Urinary bladder (tissue), 3 donors: ENCODE measurements at regions not wholly inside any gene's neighbourhood (a gene's known extent, or its start where the extent isn't known, plus 50 kb on each side); places are given as distances from the start of the nearest gene placed in this dataset.
"Not testable (repeated sequence)": the region's sequence is repeated elsewhere in the genome, so short reads cannot be mapped to it uniquely, and the experiment has no call there.

ENCODE experiments used
- DNase-seq: peaks from one replicate; pipeline ENCODE4 v3.0.0-alpha.2; 2015; ENCODE audit errors: extremely low spot score
- H3K27ac ChIP-seq: one replicate; pipeline ENCODE4 v1.5.1; 2013; ENCODE audit warnings: low read depth, mild to moderate bottlenecking, moderate library complexity
- H3K36me3 ChIP-seq: one replicate; pipeline ENCODE4 v1.6.1; 2013; ENCODE audit warnings: mild to moderate bottlenecking, moderate library complexity; ENCODE audit not compliant: insufficient read depth
- H3K4me1 ChIP-seq: one replicate; pipeline ENCODE4 v1.6.1; 2013; ENCODE audit warnings: mild to moderate bottlenecking, moderate library complexity; ENCODE audit not compliant: insufficient read depth
- H3K4me3 ChIP-seq: one replicate; pipeline ENCODE4 v1.5.1; 2013; ENCODE audit warnings: low read depth, low read length
- WGBS: extraction: QIAGEN DNeasy Blood & Tissue Kit; methylation state at CpG from one replicate; pipeline ENCODE4 v1.1.7; 2013; 5-methylcytosine and 5-hydroxymethylcytosine counted together
- donor health status: healthy with polysubstance abuse.
- donor health status: healthy.

- 42% methylated on average over 17 of the region's 17 CpGs for WGBS
- Histone ChIP-seq H3K36me3 (no peaks in the 10 kb centered on the region), H3K27ac (no peak overlapping the region), H3K4me3 (no peak overlapping the region), H3K4me1 (no peaks in the 10 kb centered on the region)
- no peak for DNase-seq
Measured at GRCh38 chr5:176134529-176135223, 103.5 kb upstream of the SIMC1 start.

DNA sequence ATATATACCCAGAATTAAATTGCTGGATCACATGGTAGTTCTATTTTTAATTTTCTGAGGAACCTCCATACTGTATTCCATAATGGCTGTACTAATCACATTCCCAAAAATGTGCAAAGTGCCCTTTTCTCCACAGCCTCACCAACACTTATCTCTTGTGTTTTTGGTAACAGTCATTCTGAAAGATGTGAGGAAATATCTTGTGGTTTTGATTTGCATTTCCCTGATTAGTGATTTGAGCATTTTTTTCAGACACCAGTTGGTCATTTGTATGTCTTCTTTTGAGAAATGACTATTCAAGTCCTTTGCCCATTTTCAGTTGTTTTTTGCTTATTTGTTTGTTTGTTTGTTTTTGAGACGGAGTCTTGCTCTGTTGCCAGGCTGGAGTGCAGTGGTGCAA, 98.1 kb upstream of the SIMC1 start:
- WGBS: 91% methylated on average over 1 of the region's 1 CpG
- not testable (repeated sequence) for DNase-seq, H3K36me3 ChIP-seq, H3K4me1 ChIP-seq, H3K27ac ChIP-seq, H3K4me3 ChIP-seq

- no peak for DNase-seq
- no peaks in the 10 kb centered on the region for H3K36me3 ChIP-seq
- WGBS: 80% methylated on average over 2 of the region's 2 CpGs
- no peak overlapping the region for H3K27ac ChIP-seq
- no peaks in the 10 kb centered on the region for H3K4me1 ChIP-seq
- no peak overlapping the region for H3K4me3 ChIP-seq
Measured at GRCh38 chr5:176144508-176144907, 93.7 kb upstream of the SIMC1 start.

- not testable (repeated sequence) for H3K4me1 ChIP-seq, H3K27ac ChIP-seq, DNase-seq, H3K36me3 ChIP-seq, H3K4me3 ChIP-seq
- 95% methylated on average over 3 of the region's 3 CpGs for WGBS
Measured at GRCh38 chr5:176149948-176150347, 88.3 kb upstream of the SIMC1 start.

DNA sequence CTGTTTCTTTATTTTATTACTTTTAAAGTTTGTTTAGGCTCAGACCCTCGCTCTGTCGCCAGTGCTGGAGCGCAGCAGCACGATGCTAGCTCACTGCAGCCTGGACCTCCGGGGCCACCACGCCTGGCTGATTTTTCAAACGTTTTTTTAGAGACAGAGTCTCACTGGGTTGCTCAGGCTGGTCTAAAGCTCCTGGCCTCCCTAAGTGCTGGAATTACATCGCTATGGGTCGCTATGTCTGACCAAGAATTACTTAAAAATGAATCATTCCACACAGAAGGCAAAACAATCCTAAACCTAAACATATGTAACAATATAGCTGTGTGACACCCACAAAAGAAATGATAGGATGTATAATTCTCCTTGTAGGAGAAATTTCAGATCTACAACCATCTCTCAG, 86.9 kb upstream of the SIMC1 start:
- DNase-seq: no peak
- whole genome bisulfite sequencing: 77% methylated on average over 9 of the region's 9 CpGs
- H3K4me3 ChIP-seq: no peak overlapping the region
- H3K27ac ChIP-seq: no peak overlapping the region
- H3K4me1 ChIP-seq: no peaks in the 10 kb centered on the region
- no peaks in the 10 kb centered on the region for H3K36me3 ChIP-seq

- H3K36me3 ChIP-seq: no peaks in the 10 kb centered on the region
- no peak overlapping the region for H3K4me3 ChIP-seq
- no peak for DNase-seq
- WGBS: 61% methylated on average over 13 of the region's 13 CpGs
- no peaks in the 10 kb centered on the region for H3K4me1 ChIP-seq
- no peak overlapping the region for H3K27ac ChIP-seq
Measured at GRCh38 chr5:176152191-176152929, 85.9 kb upstream of the SIMC1 start.

DNA sequence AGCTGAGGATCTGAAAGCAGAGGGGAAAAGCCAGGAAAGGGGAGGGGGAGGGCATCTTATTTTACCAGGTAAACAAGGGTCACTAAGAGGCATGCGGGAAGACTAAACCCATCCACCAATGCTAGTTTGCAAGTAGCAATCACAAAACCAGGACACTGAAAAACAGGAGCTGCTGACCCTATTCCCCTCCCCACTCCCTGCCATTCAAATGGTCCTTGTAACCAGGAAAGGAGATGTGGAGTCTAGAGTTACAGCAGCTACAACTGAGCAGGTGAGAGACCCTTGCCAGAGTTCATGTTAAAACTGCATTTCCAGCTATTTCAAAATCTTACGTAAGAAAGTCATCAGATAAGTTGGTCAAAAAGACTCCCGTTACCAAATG, 85.3 kb upstream of the SIMC1 start:
- no peak overlapping the region for H3K4me3 ChIP-seq
- H3K27ac ChIP-seq: no peak overlapping the region
- no peak for DNase-seq
- no peaks in the 10 kb centered on the region for H3K36me3 ChIP-seq
- 89% methylated on average over 3 of the region's 3 CpGs for whole genome bisulfite sequencing
- H3K4me1 ChIP-seq: no peaks in the 10 kb centered on the region

- Histone ChIP-seq H3K4me1 (no peaks in the 10 kb centered on the region), H3K4me3 (no peak overlapping the region), H3K27ac (no peak overlapping the region), H3K36me3 (no peaks in the 10 kb centered on the region)
- WGBS: 43% methylated on average over 10 of the region's 10 CpGs
- no peak for DNase-seq
Measured at GRCh38 chr5:176153741-176154140, 84.5 kb upstream of the SIMC1 start.

GRCh38 chr5:176154821-176155220, 83.4 kb upstream of the SIMC1 start:
- DNase-seq: no peak
- Histone ChIP-seq H3K4me3 (no peak overlapping the region), H3K4me1 (no peaks in the 10 kb centered on the region), H3K36me3 (no peaks in the 10 kb centered on the region), H3K27ac (no peak overlapping the region)
- WGBS: 96% methylated on average over 11 of the region's 11 CpGs

- no peak for DNase-seq
- H3K4me3 ChIP-seq: no peak overlapping the region
- H3K4me1 ChIP-seq: no peaks in the 10 kb centered on the region
- WGBS: 61% methylated on average over 14 of the region's 14 CpGs
- no peaks in the 10 kb centered on the region for H3K36me3 ChIP-seq
- H3K27ac ChIP-seq: no peak overlapping the region
Measured at GRCh38 chr5:176155922-176156359, 82.3 kb upstream of the SIMC1 start.

DNA sequence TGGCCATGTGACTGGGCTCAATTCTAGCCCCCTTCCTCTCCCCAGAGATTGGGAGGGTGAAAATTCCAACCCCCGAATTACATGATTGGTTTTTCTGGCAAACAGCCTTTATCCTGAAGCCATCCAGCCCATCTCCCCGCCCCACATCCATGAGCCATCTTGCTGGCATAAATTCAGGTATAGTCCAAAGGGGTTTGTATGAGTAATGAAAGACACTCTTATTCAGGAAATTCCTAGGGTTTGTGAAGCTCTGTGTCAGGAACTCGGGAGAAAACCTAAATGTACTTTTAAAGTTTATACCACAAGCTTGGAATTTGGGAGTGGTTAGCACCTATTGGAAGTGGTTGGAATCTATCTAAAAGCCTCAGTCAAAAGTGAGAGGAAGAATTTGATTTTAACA, 80.6 kb upstream of the SIMC1 start:
- WGBS: 71% methylated on average over 3 of the region's 3 CpGs
- Histone ChIP-seq H3K4me1 (no peaks in the 10 kb centered on the region), H3K36me3 (no peaks in the 10 kb centered on the region), H3K4me3 (no peak overlapping the region), H3K27ac (no peak overlapping the region)
- DNase-seq: no peak

DNA sequence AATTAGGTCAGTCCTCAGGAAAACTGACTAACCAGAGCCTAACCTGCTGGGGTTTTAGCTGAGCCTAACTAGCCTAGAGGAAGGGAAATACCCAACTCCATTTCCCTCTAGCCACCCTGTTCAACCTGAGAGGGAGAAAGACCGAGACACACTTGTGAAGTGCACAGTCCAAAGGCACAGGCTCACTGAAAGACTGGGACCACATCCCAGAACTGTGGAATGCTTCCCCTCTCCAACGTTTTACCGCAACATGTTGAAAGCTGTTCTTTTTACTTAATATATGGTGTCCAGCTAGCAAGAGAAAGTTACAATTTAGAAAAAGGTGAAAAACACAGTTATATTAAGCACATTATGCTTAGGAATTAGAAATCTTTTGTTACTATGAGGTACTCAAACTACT, 76.8 kb upstream of the SIMC1 start:
- Histone ChIP-seq H3K4me1 (no peaks in the 10 kb centered on the region), H3K27ac (no peak overlapping the region), H3K4me3 (no peak overlapping the region), H3K36me3 (no peaks in the 10 kb centered on the region)
- 82% methylated on average over 3 of the region's 3 CpGs for WGBS
- DNase-seq: no peak

DNA sequence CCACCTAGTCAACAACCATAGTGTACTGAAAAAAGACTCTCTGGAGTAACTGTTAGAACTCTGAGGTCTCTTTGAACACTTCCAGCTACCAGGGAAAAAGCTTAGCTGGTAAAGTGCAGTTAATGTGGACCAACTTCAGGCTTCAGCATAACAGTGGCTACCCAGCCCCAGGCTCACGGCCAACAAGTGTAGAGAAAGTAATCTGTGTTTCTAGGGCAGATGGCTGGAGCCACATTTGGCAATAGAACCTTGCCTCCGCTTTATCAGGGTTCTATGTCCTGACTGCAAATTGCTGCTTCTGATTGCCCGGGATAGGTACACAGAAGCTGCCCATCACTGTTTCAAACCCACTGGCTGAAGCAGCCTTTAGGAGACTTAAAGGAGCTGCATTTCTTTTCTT, 76.0 kb upstream of the SIMC1 start:
- no peak overlapping the region for H3K27ac ChIP-seq
- H3K36me3 ChIP-seq: no peaks in the 10 kb centered on the region
- H3K4me3 ChIP-seq: no peak overlapping the region
- H3K4me1 ChIP-seq: no peaks in the 10 kb centered on the region
- no peak for DNase-seq
- 37% methylated on average over 3 of the region's 3 CpGs for WGBS

DNA sequence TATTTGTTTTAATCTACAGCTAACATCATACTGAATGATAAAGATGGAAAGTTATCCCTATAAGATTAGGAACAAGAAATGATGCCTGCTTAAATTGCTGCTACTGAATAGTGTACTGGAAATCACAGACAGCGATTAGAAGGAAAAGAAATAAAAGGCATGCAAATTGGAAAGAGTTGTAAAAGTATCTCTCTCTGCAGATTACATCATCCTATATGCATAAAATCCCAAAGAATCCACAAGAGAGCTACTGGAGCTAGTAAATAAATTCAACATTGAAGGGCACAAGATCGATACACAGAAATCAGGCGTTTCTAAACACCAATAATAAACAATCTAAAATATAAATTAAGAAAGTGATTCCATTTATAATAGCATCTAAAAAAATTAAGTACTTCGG, 75.3 kb upstream of the SIMC1 start:
- H3K27ac ChIP-seq: no peak overlapping the region
- 74% methylated on average over 4 of the region's 4 CpGs for WGBS
- DNase-seq: no peak
- no peaks in the 10 kb centered on the region for H3K4me1 ChIP-seq
- H3K4me3 ChIP-seq: no peak overlapping the region
- no peaks in the 10 kb centered on the region for H3K36me3 ChIP-seq
